ENCODE measurements at regions not wholly inside any gene's neighbourhood (a gene's known extent, or its start where the extent isn't known, plus 50 kb on each side); places are given as distances from the start of the nearest gene placed in this dataset.

DNA sequence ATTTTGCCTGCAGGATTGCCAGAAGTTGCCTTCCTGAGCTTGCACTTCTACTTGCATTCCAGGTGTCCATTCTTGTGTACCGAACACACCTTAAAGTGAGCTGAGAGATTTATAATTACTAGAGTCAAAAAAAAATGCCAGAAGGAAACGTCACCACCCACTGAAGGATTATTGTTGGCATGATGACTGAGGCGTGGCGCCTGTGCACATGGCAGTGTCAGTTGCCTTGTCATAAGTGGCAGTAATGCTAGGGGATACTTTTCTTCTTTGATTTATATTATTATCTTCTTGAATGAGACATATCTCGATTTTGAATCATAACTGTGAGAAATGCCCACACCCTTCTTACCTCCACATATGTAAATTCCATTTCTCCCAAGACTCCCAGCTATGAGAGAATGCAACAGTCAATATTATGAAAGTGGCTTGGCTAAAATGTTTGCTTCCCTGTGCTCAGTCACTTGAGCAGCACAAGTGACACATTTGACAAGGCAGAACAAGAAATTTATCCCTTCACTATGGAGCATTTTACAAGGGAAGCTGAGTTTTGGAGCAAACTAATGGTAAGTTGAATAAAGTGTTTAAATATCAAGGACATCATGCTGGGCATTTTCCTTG lies 149.5 kb upstream of the SASH1 start:
- Mint-ChIP-seq H3K27me3 (ENCODE audit: low read depth) (no peaks in the 10 kb centered on the region), H3K27ac (peak overlapping the region in 1 of 3 experiments; percentile 79), H3K4me1 (no peaks in the 10 kb centered on the region), H3K4me3 (no peak overlapping the region), H3K9me3 (no peaks in the 10 kb centered on the region), H3K36me3 (ENCODE audit: low read depth) (no peaks in the 10 kb centered on the region)
- TF ChIP-seq, protein P1, sequence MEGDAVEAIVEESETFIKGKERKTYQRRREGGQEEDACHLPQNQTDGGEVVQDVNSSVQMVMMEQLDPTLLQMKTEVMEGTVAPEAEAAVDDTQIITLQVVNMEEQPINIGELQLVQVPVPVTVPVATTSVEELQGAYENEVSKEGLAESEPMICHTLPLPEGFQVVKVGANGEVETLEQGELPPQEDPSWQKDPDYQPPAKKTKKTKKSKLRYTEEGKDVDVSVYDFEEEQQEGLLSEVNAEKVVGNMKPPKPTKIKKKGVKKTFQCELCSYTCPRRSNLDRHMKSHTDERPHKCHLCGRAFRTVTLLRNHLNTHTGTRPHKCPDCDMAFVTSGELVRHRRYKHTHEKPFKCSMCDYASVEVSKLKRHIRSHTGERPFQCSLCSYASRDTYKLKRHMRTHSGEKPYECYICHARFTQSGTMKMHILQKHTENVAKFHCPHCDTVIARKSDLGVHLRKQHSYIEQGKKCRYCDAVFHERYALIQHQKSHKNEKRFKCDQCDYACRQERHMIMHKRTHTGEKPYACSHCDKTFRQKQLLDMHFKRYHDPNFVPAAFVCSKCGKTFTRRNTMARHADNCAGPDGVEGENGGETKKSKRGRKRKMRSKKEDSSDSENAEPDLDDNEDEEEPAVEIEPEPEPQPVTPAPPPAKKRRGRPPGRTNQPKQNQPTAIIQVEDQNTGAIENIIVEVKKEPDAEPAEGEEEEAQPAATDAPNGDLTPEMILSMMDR (IDR thresholded peaks at IDR 0.05; ENCODE audit: unreplicated experiment in 3 of 3) = no peak

DNA sequence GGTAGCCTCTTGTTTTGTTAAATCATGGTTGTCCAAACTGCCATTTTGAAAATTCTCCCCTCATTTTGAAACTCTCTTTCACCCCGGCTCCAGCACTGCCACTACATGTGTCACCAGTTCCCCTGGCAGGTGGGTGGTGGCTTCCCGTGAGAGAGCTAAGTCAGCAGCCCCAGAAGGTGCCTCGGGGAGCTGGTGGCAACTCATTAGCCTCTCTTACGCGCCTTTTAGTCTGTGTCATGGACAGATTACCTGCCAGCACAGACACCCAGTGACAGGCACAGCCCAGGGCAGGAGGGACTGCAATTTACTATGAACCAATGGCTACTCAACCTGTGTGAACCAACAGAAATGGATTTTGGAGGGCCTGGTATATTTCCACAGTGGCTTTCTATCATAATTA lies 147.1 kb upstream of the SASH1 start:
- Mint-ChIP-seq H3K9me3 (no peaks in the 10 kb centered on the region), H3K27me3 (ENCODE audit: low read depth) (no peaks in the 10 kb centered on the region), H3K4me1 (no peaks in the 10 kb centered on the region), H3K36me3 (ENCODE audit: low read depth) (no peaks in the 10 kb centered on the region), H3K4me3 (no peak overlapping the region), H3K27ac (no peak overlapping the region)
- TF ChIP-seq, protein P1 (IDR thresholded peaks at IDR 0.05; ENCODE audit: unreplicated experiment in 3 of 3) = no peak

DNA sequence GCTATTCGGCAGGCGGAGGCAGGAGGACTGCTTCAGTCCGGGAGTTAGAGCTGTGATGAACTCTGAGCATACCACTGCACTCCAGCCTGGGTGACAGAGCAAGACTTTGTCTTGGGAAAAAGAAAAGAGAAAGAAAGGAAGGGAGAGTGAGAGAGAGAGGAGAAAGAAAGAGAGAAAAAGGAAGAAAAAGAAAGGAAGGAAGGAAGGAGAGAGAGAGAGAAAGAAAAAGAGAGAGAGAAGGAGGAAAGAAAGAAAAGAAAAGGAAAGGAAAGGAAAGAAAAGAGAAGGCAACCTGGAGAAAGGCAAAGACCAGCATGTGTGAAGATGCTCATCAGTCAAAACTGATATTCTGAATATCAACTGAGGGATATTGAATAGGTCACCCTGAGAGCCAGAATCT lies 143.1 kb upstream of the SASH1 start:
- H3K9me3 Mint-ChIP-seq = no peaks in the 10 kb centered on the region
- H3K4me3 Mint-ChIP-seq = no peak overlapping the region
- no peaks in the 10 kb centered on the region for H3K4me1 Mint-ChIP-seq
- H3K27ac Mint-ChIP-seq = no peak overlapping the region
- no peaks in the 10 kb centered on the region for H3K27me3 Mint-ChIP-seq (ENCODE audit: low read depth)
- TF ChIP-seq, protein P1 (IDR thresholded peaks at IDR 0.05; ENCODE audit: unreplicated experiment in 3 of 3) = no peak
- H3K36me3 Mint-ChIP-seq (ENCODE audit: low read depth) = no peaks in the 10 kb centered on the region

DNA sequence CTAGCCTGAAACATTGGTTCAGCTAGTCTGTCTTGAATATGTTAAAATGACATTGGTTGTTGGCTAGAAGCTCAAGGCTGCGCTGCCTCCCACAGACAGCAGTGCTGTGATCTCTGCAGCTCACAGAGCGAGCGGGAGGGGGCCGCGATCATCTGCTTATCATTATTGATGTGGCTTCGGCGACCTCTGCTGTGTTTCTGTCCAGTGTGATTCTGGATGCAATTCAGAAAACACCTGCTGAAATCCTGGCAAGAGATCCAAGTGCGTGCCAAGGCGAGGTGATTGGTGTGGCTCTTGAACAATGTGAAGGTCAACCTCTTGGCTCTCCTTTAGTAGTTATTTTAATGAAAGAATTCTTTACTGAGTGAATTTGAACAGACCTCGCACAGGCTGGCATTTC lies 142.3 kb upstream of the SASH1 start:
- Mint-ChIP-seq H3K9me3 (no peaks in the 10 kb centered on the region), H3K27ac (no peak overlapping the region), H3K4me1 (no peaks in the 10 kb centered on the region), H3K36me3 (ENCODE audit: low read depth) (no peaks in the 10 kb centered on the region), H3K27me3 (ENCODE audit: low read depth) (peaks cover 3% of the 10 kb centered on the region), H3K4me3 (no peak overlapping the region)
- TF ChIP-seq, protein P1 (IDR thresholded peaks at IDR 0.05; ENCODE audit: unreplicated experiment in 3 of 3) = no peak

DNA sequence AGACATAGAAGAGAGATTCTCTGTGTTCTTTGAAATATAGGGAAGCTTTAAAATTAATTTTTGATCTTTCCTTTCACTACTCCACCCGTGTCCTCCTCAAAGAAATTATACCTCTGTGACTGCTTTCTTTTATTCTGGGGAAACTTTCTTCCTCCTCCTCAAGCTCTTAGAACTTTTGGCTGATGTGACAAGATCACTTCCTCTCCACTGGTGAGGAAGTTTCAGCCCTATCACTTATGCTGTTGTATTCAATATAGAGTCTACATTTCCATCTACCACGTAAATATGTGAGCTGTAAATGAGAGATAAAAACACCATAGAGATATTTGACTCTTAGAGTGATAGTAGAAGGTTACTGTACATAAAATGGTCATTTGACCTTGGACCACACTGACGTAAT lies 141.9 kb upstream of the SASH1 start:
- Mint-ChIP-seq H3K27ac (no peak overlapping the region), H3K9me3 (no peaks in the 10 kb centered on the region), H3K27me3 (ENCODE audit: low read depth) (peaks cover 5% of the 10 kb centered on the region), H3K36me3 (ENCODE audit: low read depth) (no peaks in the 10 kb centered on the region), H3K4me1 (no peaks in the 10 kb centered on the region), H3K4me3 (no peak overlapping the region)
- TF ChIP-seq, protein P1 (IDR thresholded peaks at IDR 0.05; ENCODE audit: unreplicated experiment in 3 of 3) = no peak

DNA sequence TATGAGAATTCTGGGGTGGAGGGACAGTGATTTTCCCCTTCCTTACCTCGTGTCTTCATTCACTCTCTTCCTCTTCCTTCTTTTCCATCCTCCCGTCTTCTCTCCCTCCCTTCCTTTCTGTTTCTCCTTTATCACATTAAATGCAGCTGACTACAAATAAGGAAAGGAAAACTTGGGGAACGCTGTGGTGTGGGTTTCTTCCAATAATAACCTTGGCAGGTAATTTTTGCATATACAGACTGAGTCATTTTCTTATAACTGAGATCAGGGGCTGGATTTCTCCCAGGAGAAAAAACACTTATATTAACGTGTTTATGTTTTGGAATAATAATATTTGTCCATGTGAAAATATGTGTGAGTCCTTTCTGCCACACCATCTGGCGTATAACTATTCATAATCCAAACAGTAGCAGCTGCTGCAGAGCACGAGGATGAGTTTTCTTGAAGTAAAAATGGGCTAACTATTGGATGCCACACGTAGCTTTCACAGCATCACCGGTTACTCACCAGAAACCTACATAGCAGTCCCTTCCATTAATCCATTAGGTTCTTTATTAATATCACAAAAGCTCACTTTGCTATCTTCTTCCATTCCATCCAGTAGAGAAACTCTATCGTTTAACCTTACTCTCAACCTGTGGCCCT lies 139.2 kb upstream of the SASH1 start:
- H3K27me3 Mint-ChIP-seq (ENCODE audit: low read depth) = peaks cover 8% of the 10 kb centered on the region
- TF ChIP-seq, protein P1 (IDR thresholded peaks at IDR 0.05; ENCODE audit: unreplicated experiment in 3 of 3) = no peak
- no peaks in the 10 kb centered on the region for H3K36me3 Mint-ChIP-seq (ENCODE audit: low read depth)
- H3K4me3 Mint-ChIP-seq = no peak overlapping the region
- no peaks in the 10 kb centered on the region for H3K4me1 Mint-ChIP-seq
- H3K27ac Mint-ChIP-seq = no peak overlapping the region
- no peaks in the 10 kb centered on the region for H3K9me3 Mint-ChIP-seq
